Endodermal cell (in vitro differentiated cells): ENCODE measurements at regions not wholly inside any gene's neighbourhood (a gene's known extent, or its start where the extent isn't known, plus 50 kb on each side); places are given as distances from the start of the nearest gene placed in this dataset.

ENCODE experiments used
- DNase-seq: peaks from one replicate; pipeline ENCODE4 v3.0.0-alpha.2; 2017
- H3K27ac ChIP-seq: 2 replicates; pipeline ENCODE4 v1.5.1; 2013; ENCODE audit warnings: mild to moderate bottlenecking, low read depth, low read length, moderate library complexity
- H3K27me3 ChIP-seq: 2 replicates; pipeline ENCODE4 v1.6.1; 2013; ENCODE audit warnings: mild to moderate bottlenecking, low read length, moderate library complexity; ENCODE audit not compliant: insufficient read depth, control insufficient read depth, poor library complexity, severe bottlenecking
- H3K36me3 ChIP-seq: 2 replicates; pipeline ENCODE4 v1.7.0; 2013; ENCODE audit warnings: mild to moderate bottlenecking, low read length, moderate library complexity; ENCODE audit not compliant: control insufficient read depth, insufficient read depth
- H3K4me1 ChIP-seq: one replicate; pipeline ENCODE4 v1.7.0; 2013; ENCODE audit warnings: low read length; ENCODE audit not compliant: control insufficient read depth, insufficient read depth
- H3K4me3 ChIP-seq: 2 replicates; pipeline ENCODE4 v1.5.1; 2013; ENCODE audit warnings: mild to moderate bottlenecking, low read length, moderate library complexity
- H3K9ac ChIP-seq: 2 replicates; pipeline ENCODE4 v1.6.1; 2013; ENCODE audit warnings: mild to moderate bottlenecking, low read length, moderate library complexity; ENCODE audit not compliant: poor library complexity, severe bottlenecking; ENCODE audit errors: extremely low read depth
- H3K9me3 ChIP-seq: 2 replicates; pipeline ENCODE4 v1.6.1; 2013; ENCODE audit warnings: mild to moderate bottlenecking, low read length, moderate library complexity; ENCODE audit not compliant: control insufficient read depth
- H3K27ac Mint-ChIP-seq: 2 replicates; pipeline ENCODE4 v1.8.0; 2020; ENCODE audit warnings: mixed read lengths
- H3K27me3 Mint-ChIP-seq: 2 replicates; pipeline ENCODE4 v1.8.0; 2021; ENCODE audit warnings: mild to moderate bottlenecking, mixed read lengths; ENCODE audit not compliant: insufficient read depth
- H3K36me3 Mint-ChIP-seq: 2 replicates; pipeline ENCODE4 v1.8.0; 2020; ENCODE audit warnings: low read depth, mixed read lengths
- H3K4me1 Mint-ChIP-seq: 2 replicates; pipeline ENCODE4 v1.8.0; 2020; ENCODE audit warnings: mixed read lengths
- H3K4me3 Mint-ChIP-seq: 2 replicates; pipeline ENCODE4 v1.8.0; 2020; ENCODE audit warnings: mild to moderate bottlenecking, moderate library complexity, mixed read lengths
- H3K9me3 Mint-ChIP-seq: 2 replicates; pipeline ENCODE4 v1.8.0; 2020; ENCODE audit warnings: mild to moderate bottlenecking, mixed read lengths
- WGBS, 2 experiments: methylation state at CpG; one replicate each; pipeline versions ENCODE4 v1.1.5 to v1.1.7; 2013; ENCODE audit warnings: missing lambda C conversion rate in 2 of 2, mixed read lengths in 1 of 2; ENCODE audit not compliant: insufficient coverage in 1 of 2, insufficient read length in 1 of 2; 5-methylcytosine and 5-hydroxymethylcytosine counted together
- TF ChIP-seq, protein P1 (sequence below): fragments of 200-600 bp; sonication (generic); conservative IDR thresholded peaks from 2 replicates; pipeline ENCODE4 v1.5.0; 2021; ENCODE audit warnings: antibody characterized with exemption, mild to moderate bottlenecking

DNA sequence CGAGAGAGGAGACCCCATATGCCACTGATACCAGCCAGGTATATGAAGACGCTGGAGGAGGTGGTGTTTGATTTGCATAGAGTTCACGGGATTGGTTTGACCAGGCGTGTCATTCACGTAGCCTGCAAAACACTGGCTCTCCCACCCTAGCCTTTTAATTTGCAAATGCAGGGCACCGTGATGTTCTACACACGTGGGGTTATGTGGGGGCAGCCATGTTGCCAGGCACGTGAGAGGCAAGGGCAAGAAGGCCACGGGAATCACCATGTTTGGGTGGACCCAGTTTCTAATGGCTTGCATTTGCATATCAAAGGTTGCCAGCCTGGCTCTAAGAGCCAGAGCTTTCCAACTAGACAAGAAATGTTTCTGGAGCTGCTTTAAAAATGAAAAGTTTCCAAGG, 117.2 kb upstream of the LYZL1 start:
- Histone ChIP-seq H3K9me3 (peaks cover 32% of the 10 kb centered on the region), H3K27me3 (no peaks in the 10 kb centered on the region), H3K36me3 (no peaks in the 10 kb centered on the region), H3K9ac (no peak overlapping the region), H3K27ac (no peak overlapping the region), H3K4me3 (no peak overlapping the region), H3K4me1 (no peaks in the 10 kb centered on the region)
- Mint-ChIP-seq H3K27me3 (no peaks in the 10 kb centered on the region), H3K4me1 (no peaks in the 10 kb centered on the region), H3K9me3 (peaks cover 39% of the 10 kb centered on the region), H3K36me3 (peaks cover 2% of the 10 kb centered on the region), H3K27ac (no peak overlapping the region), H3K4me3 (no peak overlapping the region)
- DNase-seq: no peak
- 73 to 79% methylated on average over 9 of the region's 9 CpGs for WGBS, 2 experiments
- TF ChIP-seq, protein P1, sequence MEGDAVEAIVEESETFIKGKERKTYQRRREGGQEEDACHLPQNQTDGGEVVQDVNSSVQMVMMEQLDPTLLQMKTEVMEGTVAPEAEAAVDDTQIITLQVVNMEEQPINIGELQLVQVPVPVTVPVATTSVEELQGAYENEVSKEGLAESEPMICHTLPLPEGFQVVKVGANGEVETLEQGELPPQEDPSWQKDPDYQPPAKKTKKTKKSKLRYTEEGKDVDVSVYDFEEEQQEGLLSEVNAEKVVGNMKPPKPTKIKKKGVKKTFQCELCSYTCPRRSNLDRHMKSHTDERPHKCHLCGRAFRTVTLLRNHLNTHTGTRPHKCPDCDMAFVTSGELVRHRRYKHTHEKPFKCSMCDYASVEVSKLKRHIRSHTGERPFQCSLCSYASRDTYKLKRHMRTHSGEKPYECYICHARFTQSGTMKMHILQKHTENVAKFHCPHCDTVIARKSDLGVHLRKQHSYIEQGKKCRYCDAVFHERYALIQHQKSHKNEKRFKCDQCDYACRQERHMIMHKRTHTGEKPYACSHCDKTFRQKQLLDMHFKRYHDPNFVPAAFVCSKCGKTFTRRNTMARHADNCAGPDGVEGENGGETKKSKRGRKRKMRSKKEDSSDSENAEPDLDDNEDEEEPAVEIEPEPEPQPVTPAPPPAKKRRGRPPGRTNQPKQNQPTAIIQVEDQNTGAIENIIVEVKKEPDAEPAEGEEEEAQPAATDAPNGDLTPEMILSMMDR: no peak

DNA sequence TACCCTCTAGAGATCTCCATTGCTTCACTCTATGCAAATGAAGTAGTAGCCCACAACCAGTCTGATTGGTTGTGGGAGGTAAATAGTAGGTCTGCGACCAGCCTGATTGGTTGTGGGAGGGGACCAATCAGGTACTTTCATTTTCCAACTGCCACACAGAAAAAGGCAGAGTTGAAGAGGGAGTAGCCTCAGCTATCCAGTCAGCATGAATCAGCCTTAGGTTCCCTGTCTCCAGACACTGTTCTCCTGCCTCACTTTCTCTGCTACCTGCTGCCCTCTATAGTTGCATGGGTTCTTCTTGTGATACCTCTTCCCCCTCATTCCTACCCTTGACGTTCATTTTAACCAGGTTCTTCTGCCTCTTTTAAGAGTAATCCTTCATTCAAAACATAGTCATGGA, 114.5 kb upstream of the LYZL1 start:
- no peak overlapping the region for H3K4me3 Mint-ChIP-seq
- H3K27me3 Mint-ChIP-seq: no peaks in the 10 kb centered on the region
- H3K9ac ChIP-seq: no peak overlapping the region
- DNase-seq: no peak
- peaks cover 2% of the 10 kb centered on the region for H3K36me3 Mint-ChIP-seq
- TF ChIP-seq, protein P1: no peak
- H3K9me3 ChIP-seq: peaks cover 23% of the 10 kb centered on the region
- H3K9me3 Mint-ChIP-seq: peaks cover 26% of the 10 kb centered on the region
- no peaks in the 10 kb centered on the region for H3K27me3 ChIP-seq
- no peaks in the 10 kb centered on the region for H3K4me1 ChIP-seq
- no peak overlapping the region for H3K27ac ChIP-seq
- 91 to 93% methylated on average over 2 of the region's 2 CpGs for WGBS, 2 experiments
- no peak overlapping the region for H3K4me3 ChIP-seq
- H3K27ac Mint-ChIP-seq: no peak overlapping the region
- no peaks in the 10 kb centered on the region for H3K36me3 ChIP-seq
- no peaks in the 10 kb centered on the region for H3K4me1 Mint-ChIP-seq

DNA sequence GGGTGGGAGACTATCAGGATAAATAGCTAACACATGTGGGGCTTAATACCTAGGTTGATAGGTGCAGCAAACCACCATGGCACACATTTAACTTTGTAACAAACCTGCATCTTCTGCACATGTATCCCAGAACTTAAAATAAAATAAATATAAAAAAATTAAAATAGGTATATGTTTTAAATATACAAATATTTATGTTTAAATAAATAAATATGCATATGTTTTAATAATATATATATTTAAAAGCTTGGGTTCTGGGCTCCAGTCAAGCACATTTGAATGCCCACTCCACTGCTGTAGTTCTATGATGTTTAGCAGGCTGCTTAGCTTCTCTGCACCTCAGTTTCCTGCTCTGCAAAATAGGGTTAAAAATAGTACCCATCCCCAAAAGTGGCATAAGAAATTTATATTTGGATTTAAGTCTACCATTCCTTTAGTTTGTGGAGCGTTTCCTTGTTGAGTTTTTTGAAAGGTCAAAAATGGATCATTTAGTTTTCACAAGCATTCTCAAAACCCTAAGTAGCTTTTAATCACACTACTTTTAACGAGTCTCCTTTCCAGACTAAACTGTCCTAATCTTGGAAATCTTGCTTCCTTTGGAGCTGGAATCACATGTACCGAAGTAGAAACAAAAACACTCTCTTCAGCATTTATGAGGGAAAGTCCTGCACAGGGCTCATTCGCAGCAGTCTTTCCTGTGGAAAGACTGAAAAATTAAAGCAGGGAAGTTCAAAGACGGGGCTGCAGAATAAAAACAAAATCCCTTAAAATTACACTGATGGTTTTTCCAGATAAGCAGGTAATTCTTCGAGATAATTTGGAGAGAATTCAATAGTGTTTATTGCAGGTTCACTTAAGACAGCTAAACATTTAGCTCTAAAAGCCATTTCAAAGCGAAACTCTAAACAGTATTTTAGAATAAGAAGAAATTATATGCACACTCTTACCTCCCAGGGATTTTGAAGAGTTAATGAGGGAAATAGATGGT, 111.7 kb upstream of the LYZL1 start:
- H3K27ac Mint-ChIP-seq: no peak overlapping the region
- TF ChIP-seq, protein P1: no peak
- no peaks in the 10 kb centered on the region for H3K27me3 ChIP-seq
- no peaks in the 10 kb centered on the region for H3K4me1 Mint-ChIP-seq
- no peaks in the 10 kb centered on the region for H3K36me3 ChIP-seq
- peaks cover 9% of the 10 kb centered on the region for H3K9me3 Mint-ChIP-seq
- 96 to 97% methylated on average over 4 to 6 of the region's 7 CpGs for WGBS, 2 experiments
- H3K4me1 ChIP-seq: no peaks in the 10 kb centered on the region
- H3K9me3 ChIP-seq: peaks cover 8% of the 10 kb centered on the region
- no peak overlapping the region for H3K4me3 ChIP-seq
- no peaks in the 10 kb centered on the region for H3K27me3 Mint-ChIP-seq
- no peak for DNase-seq
- H3K36me3 Mint-ChIP-seq: no peaks in the 10 kb centered on the region
- H3K27ac ChIP-seq: no peak overlapping the region
- H3K4me3 Mint-ChIP-seq: no peak overlapping the region
- H3K9ac ChIP-seq: no peak overlapping the region
